ENCODE measurements at regions not wholly inside any gene's neighbourhood (a gene's known extent, or its start where the extent isn't known, plus 50 kb on each side); places are given as distances from the start of the nearest gene placed in this dataset.
A peak's percentile ranks its signal among the peaks of the same experiment; 100 is the strongest.

DNA sequence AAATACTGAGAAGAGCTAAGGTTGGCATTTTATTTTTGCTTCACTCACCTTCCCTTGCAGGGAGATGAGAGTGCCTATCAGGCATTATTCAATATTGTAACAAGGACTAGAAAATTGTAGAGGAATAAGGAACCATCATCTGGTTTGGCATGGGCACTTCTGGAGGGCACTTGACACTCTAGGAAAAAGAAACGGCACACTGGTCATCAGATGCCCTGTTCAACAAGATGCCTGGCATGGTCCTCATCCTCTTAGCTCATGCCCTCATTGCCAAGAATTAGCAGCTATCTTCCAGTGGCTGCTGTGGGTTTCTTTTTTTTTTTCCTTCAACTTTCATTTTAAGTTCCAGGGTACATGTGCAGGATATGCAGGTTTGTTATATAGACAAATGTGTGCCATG lies 95.1 kb upstream of the ESRRG start:
- DNase-seq (ENCODE audit: low spot score): no peak

DNA sequence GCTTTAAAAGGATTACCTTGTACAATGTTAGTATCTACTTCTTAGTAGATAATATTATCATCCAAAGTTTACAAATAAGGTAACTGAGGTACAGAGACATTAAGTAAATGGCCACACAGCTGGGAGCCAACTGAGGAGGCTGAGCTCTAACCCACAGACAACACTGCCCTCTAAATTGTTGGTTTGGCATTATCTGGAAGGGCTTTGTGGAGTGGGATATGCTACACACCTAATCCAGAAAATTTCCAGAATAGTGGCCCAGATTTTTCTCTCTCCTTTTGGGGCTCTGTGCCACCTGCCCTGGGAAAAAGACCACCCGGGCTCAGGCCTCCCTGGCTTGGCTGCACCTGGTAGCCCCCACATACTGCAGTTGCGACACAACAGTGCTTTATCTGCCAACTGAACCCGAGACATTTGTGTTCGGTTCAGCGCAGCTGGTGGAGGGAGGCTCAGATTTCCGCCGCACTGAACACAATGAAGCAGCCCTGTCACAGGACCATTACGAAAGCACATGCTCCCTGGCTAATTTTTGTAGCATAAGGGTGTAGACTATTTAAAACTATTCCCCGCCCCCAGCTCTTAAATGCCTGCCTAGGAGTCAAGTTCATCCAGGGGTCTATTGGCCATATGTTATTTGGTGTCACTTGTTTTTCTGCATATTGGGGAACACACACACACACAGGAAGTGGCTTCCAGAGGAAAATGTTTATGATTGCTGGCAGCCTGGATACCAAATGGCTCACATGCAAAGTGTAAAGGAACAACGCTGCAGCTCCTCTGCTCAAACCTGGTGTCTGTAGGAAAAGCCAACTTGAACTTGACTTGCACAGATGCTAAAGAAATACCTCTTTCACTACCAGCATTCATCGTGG lies 92.3 kb upstream of the ESRRG start:
- DNase-seq (ENCODE audit: low spot score): no peak

DNA sequence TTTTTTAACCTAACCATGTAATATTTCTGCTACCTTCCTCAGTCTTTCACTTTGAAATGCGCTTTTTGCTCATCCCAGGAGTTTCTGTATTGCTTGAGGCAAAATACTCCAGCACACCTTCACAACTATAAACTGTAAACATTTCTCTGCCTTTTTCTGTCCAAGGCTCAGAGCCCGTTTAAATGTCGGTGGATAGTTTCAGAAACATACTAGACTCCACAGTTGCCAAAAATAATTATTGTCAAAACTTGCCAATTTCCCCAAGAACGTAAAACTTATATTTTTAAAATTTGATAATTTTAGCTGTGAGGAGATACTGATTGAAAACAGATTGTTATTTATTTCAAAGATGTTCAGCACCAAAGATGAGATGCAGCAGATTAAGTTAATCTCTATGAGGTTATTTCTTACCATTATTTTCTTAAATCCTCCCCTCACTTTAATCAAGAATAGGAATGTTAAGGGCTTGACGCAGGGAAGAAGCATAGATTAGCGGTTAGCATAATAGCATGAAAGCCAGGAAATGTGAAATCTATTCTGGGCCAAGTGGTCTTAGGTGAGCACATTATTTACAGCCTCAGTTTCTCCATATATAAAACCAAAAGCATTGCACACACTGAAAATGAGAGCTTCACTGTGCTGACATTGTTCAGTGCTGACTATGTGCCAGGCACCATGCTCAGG lies 91.5 kb upstream of the ESRRG start:
- DNase-seq (ENCODE audit: low spot score): peak; percentile 42

DNA sequence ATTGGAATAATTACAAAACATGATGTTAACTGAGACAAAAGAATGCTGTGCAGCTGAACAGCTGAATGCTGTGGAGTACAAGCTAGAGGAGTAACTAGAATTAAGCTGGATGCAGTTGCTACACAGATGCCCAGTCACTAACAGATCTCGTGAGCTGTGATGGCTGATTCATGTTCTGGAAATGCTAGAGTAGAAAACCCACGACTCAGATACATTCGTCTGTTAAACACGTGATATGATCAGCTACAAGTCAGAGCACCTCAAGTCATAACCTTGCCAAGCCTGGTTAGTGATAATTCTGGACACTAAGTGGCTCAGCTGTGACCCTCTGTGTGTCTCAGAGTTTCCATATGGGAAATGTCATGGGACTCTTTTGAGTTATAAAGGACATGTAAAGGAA lies 89.7 kb upstream of the ESRRG start:
- DNase-seq (ENCODE audit: low spot score): no peak

DNA sequence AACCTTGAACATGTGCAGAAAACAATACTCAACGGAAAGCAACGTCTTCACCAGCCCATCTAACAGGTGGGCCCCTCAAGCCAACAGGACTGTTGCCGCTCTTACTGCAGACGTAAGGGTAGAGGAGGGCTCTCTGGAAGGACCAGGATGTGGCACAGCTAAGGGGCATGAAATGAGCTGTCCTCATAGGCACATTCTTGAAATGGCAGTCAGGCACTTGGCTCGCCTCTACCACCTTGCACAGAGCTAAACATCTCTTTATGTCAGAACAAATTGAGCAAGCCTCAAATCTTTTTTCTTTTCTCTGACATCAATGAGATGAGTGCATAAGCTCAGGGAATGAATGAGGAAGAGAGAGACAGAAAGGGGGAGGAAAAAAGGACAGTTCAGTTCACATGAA lies 86.4 kb upstream of the ESRRG start:
- no peak for DNase-seq (ENCODE audit: low spot score)

DNA sequence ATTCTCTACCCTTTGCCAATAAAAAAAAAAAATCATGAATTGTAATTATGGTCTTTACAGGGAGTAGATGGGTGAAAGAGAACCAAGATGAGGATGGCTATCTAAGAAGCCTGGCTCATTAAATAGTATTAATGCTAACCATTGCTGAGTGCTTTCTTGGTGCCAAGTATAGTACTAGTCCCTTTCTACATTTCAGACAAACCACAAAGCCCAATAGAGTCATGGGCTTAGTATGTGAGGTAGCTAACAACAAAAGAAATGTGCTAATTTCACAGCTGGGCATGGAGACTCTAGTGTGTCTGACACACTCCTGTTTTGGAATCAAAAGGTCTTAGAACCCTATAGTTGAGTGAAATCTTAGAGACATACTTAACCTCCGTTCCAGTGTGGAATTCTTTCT lies 84.5 kb upstream of the ESRRG start:
- DNase-seq (ENCODE audit: low spot score): no peak

DNA sequence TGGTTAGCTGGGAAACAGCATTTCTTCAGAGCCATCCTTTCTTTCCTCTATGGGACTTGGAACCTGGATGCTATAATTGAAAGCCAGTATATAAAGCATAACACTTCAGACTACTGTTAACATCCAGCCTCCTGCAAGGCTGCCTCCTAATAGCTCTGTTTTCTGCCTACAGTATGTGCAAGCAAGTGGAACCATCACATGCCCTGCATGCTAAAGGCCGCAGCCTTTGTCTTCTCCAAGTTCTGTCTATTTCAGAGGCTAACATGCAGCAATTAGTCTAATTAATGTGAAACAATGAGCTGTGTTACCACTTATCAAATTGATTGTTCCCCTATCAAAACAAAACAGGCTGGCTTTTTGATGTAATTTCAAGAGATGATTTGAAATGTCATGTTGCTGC lies 82.7 kb upstream of the ESRRG start:
- DNase-seq (ENCODE audit: low spot score): no peak

DNA sequence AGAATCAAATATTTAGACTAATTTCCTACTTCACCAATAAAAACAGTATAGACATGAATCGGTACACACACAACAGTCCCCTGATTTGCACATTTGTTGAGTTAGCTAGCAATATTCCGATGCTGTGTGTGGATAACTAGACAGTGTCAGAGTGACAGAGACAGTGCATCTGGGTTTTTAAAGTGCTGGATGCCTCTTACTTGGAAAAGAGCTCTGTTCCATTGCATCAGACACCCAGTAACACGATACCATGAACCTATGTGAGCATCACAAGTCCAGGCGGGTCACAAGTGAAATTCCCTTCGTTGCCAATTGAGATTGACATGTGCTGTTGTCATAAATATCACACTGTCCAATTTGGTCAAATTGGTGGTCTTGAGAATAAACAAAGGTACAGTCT lies 82.0 kb upstream of the ESRRG start:
- no peak for DNase-seq (ENCODE audit: low spot score)

- DNase-seq (ENCODE audit: low spot score): no peak
Observed at GRCh38 chr1:216804111-216804510, 80.9 kb upstream of the ESRRG start.

GRCh38 chr1:216794586-216794985 lies 71.4 kb upstream of the ESRRG start:
- no peak for DNase-seq (ENCODE audit: low spot score)

- no peak for DNase-seq (ENCODE audit: low spot score)
Observed at GRCh38 chr1:216793973-216794372, 70.7 kb upstream of the ESRRG start.

DNA sequence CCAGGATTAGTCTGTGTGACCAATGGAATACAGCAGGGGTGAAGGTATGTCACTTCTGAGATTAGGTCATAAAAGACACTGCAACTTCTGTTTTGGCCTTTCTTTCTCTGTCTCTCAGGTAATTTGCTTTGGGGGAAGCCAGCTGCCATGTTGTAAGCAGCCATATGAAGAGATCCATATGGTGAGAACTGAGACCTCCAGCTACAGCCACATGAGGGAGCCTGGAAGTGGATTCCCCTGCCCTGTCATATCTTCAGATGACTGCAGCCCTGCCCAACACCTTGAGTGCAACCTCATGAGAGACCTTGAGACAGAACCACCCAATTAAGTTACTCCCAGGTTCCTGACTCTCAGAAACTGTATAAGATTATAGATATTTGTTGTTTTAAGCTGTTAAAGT lies 70.1 kb upstream of the ESRRG start:
- peak; percentile 41 for DNase-seq (ENCODE audit: low spot score)

- no peak for DNase-seq (ENCODE audit: low spot score)
Observed at GRCh38 chr1:216788671-216789070, 65.4 kb upstream of the ESRRG start.

DNA sequence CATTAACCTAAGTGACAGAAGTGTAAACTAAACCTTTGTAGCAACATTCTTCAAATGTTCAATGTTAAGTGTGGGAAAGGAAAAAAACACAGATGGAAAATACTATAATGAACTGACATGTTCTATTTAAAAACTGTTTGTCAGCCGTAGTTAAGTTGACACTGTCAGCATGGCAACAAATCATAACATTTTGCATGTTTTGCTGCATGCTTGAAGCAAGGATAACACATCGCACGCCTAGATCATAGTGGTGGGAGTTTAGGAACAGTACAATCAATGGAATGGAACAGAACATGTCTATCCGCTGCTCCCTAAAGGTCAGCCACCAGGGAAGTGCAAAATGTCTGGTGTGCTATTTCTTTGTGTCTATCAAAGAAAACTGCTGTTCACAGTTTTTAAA lies 62.5 kb upstream of the ESRRG start:
- DNase-seq (ENCODE audit: low spot score): no peak

DNA sequence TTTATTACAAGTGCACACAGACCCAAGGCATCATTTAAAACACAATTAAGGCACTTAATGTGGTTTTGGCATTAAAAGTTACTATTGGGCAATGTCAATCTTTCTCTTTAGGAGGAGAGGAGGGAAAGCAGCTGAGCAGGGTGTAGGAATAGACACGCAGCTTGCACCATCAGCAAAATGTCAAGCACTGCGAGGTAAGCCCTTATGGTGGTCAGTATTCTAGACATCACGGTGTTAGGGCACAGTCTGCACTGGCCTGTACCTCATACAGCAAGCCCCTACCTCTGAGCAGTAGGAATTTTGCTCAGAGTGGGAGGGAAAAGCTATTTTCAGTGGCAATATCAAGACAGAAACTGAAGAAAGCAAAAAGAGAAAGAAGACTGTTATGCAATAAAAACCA lies 62.0 kb upstream of the ESRRG start:
- no peak for DNase-seq (ENCODE audit: low spot score)

DNA sequence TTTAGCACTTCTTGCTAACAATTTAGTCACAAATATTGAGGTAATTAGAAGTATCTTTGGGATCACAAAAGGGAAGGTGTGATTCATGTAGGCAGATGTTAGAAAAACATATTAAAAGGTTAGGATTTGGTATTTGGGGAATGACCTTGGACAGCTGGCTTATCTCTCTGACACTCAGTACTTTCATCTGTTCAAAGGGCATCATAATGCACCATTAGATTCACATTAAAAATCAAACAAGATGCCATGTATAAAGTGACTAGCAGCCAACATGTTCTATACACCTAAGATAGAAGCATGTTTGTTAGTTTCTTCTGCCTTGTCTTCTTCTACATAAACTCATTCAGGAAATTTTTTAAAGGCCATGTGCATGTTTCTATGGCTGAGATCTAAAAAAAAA lies 56.5 kb upstream of the ESRRG start:
- DNase-seq (ENCODE audit: low spot score): no peak

GRCh38 chr1:216778737-216779136 lies 55.5 kb upstream of the ESRRG start:
- DNase-seq (ENCODE audit: low spot score): no peak

- no peak for DNase-seq (ENCODE audit: low spot score)
Observed at GRCh38 chr1:216777148-216777547, 53.9 kb upstream of the ESRRG start.
